Activated CD8-positive, alpha-beta memory T cell treated with anti-CD3 and anti-CD28 coated beads, Interleukin-2, amount 10 ng/mL, durations not matched to agents 7 days and 5 days (primary cell): ENCODE measurements at regions not wholly inside any gene's neighbourhood (a gene's known extent, or its start where the extent isn't known, plus 50 kb on each side); places are given as distances from the start of the nearest gene placed in this dataset.

Experiments used
- ATAC-seq: fragments of 150-1000 bp; cut with Tn5 transposase; one replicate; pipeline ENCODE4 v1.10.0; 2021; ENCODE audit warnings: moderate library complexity
- CTCF ChIA-PET: fragments of 350-600 bp; sonication (Branson Sonifier 250); formaldehyde crosslinking; loops from one replicate; lab custom pipeline; 2021; ENCODE audit warnings: antibody characterized with exemption; lab: Charles Lee
- DNase-seq: peaks from one replicate; pipeline ENCODE4 v3.0.0-alpha.2; 2020
- H3K27ac Mint-ChIP-seq: one replicate; pipeline ENCODE4 v1.8.0; 2021; ENCODE audit warnings: mild to moderate bottlenecking, mixed read lengths
- H3K27me3 Mint-ChIP-seq: one replicate; pipeline ENCODE4 v1.8.0; 2021; ENCODE audit warnings: mixed read lengths
- H3K36me3 Mint-ChIP-seq: one replicate; pipeline ENCODE4 v1.8.0; 2021; ENCODE audit warnings: mild to moderate bottlenecking, mixed read lengths
- H3K4me1 Mint-ChIP-seq: one replicate; pipeline ENCODE4 v1.8.0; 2021; ENCODE audit warnings: mixed read lengths
- H3K4me3 Mint-ChIP-seq: one replicate; pipeline ENCODE4 v1.8.0; 2021; ENCODE audit warnings: mild to moderate bottlenecking, moderate library complexity, mixed read lengths
- H3K9me3 Mint-ChIP-seq: one replicate; pipeline ENCODE4 v1.8.0; 2022; ENCODE audit warnings: low read depth, mixed read lengths

- Mint-ChIP-seq H3K4me3 (no peak overlapping the region), H3K27me3 (peaks cover 13% of the 10 kb centered on the region), H3K9me3 (no peaks in the 10 kb centered on the region), H3K36me3 (no peaks in the 10 kb centered on the region), H3K27ac (no peak overlapping the region), H3K4me1 (no peaks in the 10 kb centered on the region)
- ATAC-seq: no peak
- CTCF ChIA-PET: no interaction called here
- DNase-seq: no peak
These were observed 75.0 kb upstream of the PITX1 start for GRCh38 chr5:135108992-135109391.

GRCh38 chr5:135108569-135108968 is 74.5 kb upstream of the PITX1 start:
- H3K27me3 Mint-ChIP-seq: peaks cover 11% of the 10 kb centered on the region
- H3K27ac Mint-ChIP-seq: no peak overlapping the region
- DNase-seq (no peak), ATAC-seq (no peak)
- no peaks in the 10 kb centered on the region for H3K36me3 Mint-ChIP-seq
- no peaks in the 10 kb centered on the region for H3K4me1 Mint-ChIP-seq
- CTCF ChIA-PET: no interaction called here
- no peaks in the 10 kb centered on the region for H3K9me3 Mint-ChIP-seq
- H3K4me3 Mint-ChIP-seq: no peak overlapping the region

GRCh38 chr5:135107986-135108385 is 74.0 kb upstream of the PITX1 start:
- Mint-ChIP-seq H3K27me3 (peaks cover 11% of the 10 kb centered on the region), H3K9me3 (no peaks in the 10 kb centered on the region), H3K4me1 (no peaks in the 10 kb centered on the region), H3K27ac (no peak overlapping the region), H3K4me3 (no peak overlapping the region), H3K36me3 (no peaks in the 10 kb centered on the region)
- ATAC-seq (no peak), DNase-seq (no peak)
- CTCF ChIA-PET: no interaction called here

GRCh38 chr5:135106610-135107471 is 72.8 kb upstream of the PITX1 start:
- H3K4me3 Mint-ChIP-seq: no peak overlapping the region
- CTCF ChIA-PET: interaction anchor here (1.1 kb wide), 1 partner anchor 359 kb away, joined by 3 read pairs; no protein-coding TSS in a partner anchor
- no peaks in the 10 kb centered on the region for H3K36me3 Mint-ChIP-seq
- no peaks in the 10 kb centered on the region for H3K9me3 Mint-ChIP-seq
- no peak for DNase-seq
- no peak overlapping the region for H3K27ac Mint-ChIP-seq
- peaks cover 8% of the 10 kb centered on the region for H3K27me3 Mint-ChIP-seq
- no peak for ATAC-seq
- H3K4me1 Mint-ChIP-seq: no peaks in the 10 kb centered on the region

GRCh38 chr5:135106136-135106535 is 72.1 kb upstream of the PITX1 start:
- Mint-ChIP-seq H3K9me3 (no peaks in the 10 kb centered on the region), H3K4me1 (no peaks in the 10 kb centered on the region), H3K27ac (no peak overlapping the region), H3K4me3 (no peak overlapping the region), H3K36me3 (no peaks in the 10 kb centered on the region), H3K27me3 (peaks cover 5% of the 10 kb centered on the region)
- no peak for ATAC-seq
- CTCF ChIA-PET: interaction anchor here (1.1 kb wide), 1 partner anchor 359 kb away, joined by 3 read pairs; no protein-coding TSS in a partner anchor
- no peak for DNase-seq

- no peak overlapping the region for H3K27ac Mint-ChIP-seq
- no peaks in the 10 kb centered on the region for H3K9me3 Mint-ChIP-seq
- CTCF ChIA-PET: no interaction called here
- ATAC-seq (no peak), DNase-seq (no peak)
- H3K27me3 Mint-ChIP-seq: peaks cover 5% of the 10 kb centered on the region
- H3K4me3 Mint-ChIP-seq: no peak overlapping the region
- H3K36me3 Mint-ChIP-seq: no peaks in the 10 kb centered on the region
- no peaks in the 10 kb centered on the region for H3K4me1 Mint-ChIP-seq
These were observed 71.1 kb upstream of the PITX1 start for GRCh38 chr5:135105105-135105484.

- no peaks in the 10 kb centered on the region for H3K36me3 Mint-ChIP-seq
These were observed 69.5 kb upstream of the PITX1 start for GRCh38 chr5:135103575-135103853.

GRCh38 chr5:135102716-135103574 is 68.9 kb upstream of the PITX1 start:
- no peaks in the 10 kb centered on the region for H3K4me1 Mint-ChIP-seq
- peaks cover 5% of the 10 kb centered on the region for H3K27me3 Mint-ChIP-seq
- CTCF ChIA-PET: no interaction called here
- H3K4me3 Mint-ChIP-seq: no peak overlapping the region
- H3K36me3 Mint-ChIP-seq: no peaks in the 10 kb centered on the region
- H3K9me3 Mint-ChIP-seq: no peaks in the 10 kb centered on the region
- no peak overlapping the region for H3K27ac Mint-ChIP-seq
- ATAC-seq: no peak
- no peak for DNase-seq

More at GRCh38 chr5:135103575-135103853, 69.5 kb upstream of the PITX1 start:
- H3K4me1 Mint-ChIP-seq: no peaks in the 10 kb centered on the region
- no peak overlapping the region for H3K4me3 Mint-ChIP-seq
- H3K9me3 Mint-ChIP-seq: no peaks in the 10 kb centered on the region
- peaks cover 5% of the 10 kb centered on the region for H3K27me3 Mint-ChIP-seq
- no peak for ATAC-seq
- CTCF ChIA-PET: no interaction called here
- no peak for DNase-seq
- no peak overlapping the region for H3K27ac Mint-ChIP-seq

GRCh38 chr5:135100431-135100830 is 66.4 kb upstream of the PITX1 start:
- no peak overlapping the region for H3K4me3 Mint-ChIP-seq
- H3K4me1 Mint-ChIP-seq: no peaks in the 10 kb centered on the region
- CTCF ChIA-PET: interaction anchor here (0.6 kb wide), 1 partner anchor 937 kb away, joined by 4 read pairs; no protein-coding TSS in a partner anchor
- ATAC-seq: no peak
- H3K36me3 Mint-ChIP-seq: no peaks in the 10 kb centered on the region
- no peak overlapping the region for H3K27ac Mint-ChIP-seq
- H3K9me3 Mint-ChIP-seq: no peaks in the 10 kb centered on the region
- H3K27me3 Mint-ChIP-seq: peaks cover 11% of the 10 kb centered on the region
- DNase-seq: no peak

GRCh38 chr5:135100011-135100410 is 66.0 kb upstream of the PITX1 start:
- Mint-ChIP-seq H3K27ac (no peak overlapping the region), H3K9me3 (no peaks in the 10 kb centered on the region), H3K4me1 (no peaks in the 10 kb centered on the region), H3K36me3 (no peaks in the 10 kb centered on the region), H3K4me3 (no peak overlapping the region), H3K27me3 (peaks cover 13% of the 10 kb centered on the region)
- DNase-seq (no peak), ATAC-seq (no peak)
- CTCF ChIA-PET: interaction anchor here (0.6 kb wide), 1 partner anchor 937 kb away, joined by 4 read pairs; no protein-coding TSS in a partner anchor

GRCh38 chr5:135097390-135097789 is 63.4 kb upstream of the PITX1 start:
- H3K27ac Mint-ChIP-seq: no peak overlapping the region
- H3K9me3 Mint-ChIP-seq: no peaks in the 10 kb centered on the region

GRCh38 chr5:135095871-135096270 is 61.8 kb upstream of the PITX1 start:
- Mint-ChIP-seq H3K27ac (no peak overlapping the region), H3K36me3 (no peaks in the 10 kb centered on the region), H3K27me3 (peaks cover 16% of the 10 kb centered on the region), H3K9me3 (no peaks in the 10 kb centered on the region), H3K4me3 (no peak overlapping the region), H3K4me1 (no peaks in the 10 kb centered on the region)
- ATAC-seq (no peak), DNase-seq (no peak)
- CTCF ChIA-PET: no interaction called here

More at GRCh38 chr5:135097390-135097789, 63.4 kb upstream of the PITX1 start:
- ATAC-seq: no peak
- peaks cover 16% of the 10 kb centered on the region for H3K27me3 Mint-ChIP-seq
- CTCF ChIA-PET: no interaction called here
- no peak for DNase-seq
- no peaks in the 10 kb centered on the region for H3K36me3 Mint-ChIP-seq
- no peak overlapping the region for H3K4me3 Mint-ChIP-seq
- no peaks in the 10 kb centered on the region for H3K4me1 Mint-ChIP-seq

GRCh38 chr5:135095052-135095715 is 61.2 kb upstream of the PITX1 start:
- H3K9me3 Mint-ChIP-seq: no peaks in the 10 kb centered on the region
- H3K27me3 Mint-ChIP-seq: peaks cover 16% of the 10 kb centered on the region
- no peaks in the 10 kb centered on the region for H3K36me3 Mint-ChIP-seq
- no peak for ATAC-seq
- H3K4me1 Mint-ChIP-seq: no peaks in the 10 kb centered on the region
- DNase-seq: no peak
- H3K27ac Mint-ChIP-seq: no peak overlapping the region
- H3K4me3 Mint-ChIP-seq: no peak overlapping the region
- CTCF ChIA-PET: no interaction called here
